RWPE2 (cell line): ENCODE measurements at regions not wholly inside any gene's neighbourhood (a gene's known extent, or its start where the extent isn't known, plus 50 kb on each side); places are given as distances from the start of the nearest gene placed in this dataset.

Source experiments
- ATAC-seq: fragments of 200-7000 bp; cut with Tn5 transposase; 3 replicates; pipeline ENCODE4 v1.9.1; 2021; ENCODE audit warnings: low read depth
- DNase-seq: peaks from one replicate; pipeline ENCODE4 v3.0.0-alpha.2; 2020; ENCODE audit warnings: low spot score
- H3K27ac ChIP-seq: fragments of 450-650 bp; 2 replicates; pipeline ENCODE4 v1.5.1; 2017; ENCODE audit warnings: mild to moderate bottlenecking; ENCODE audit not compliant: poor library complexity, severe bottlenecking
- H3K27me3 ChIP-seq: fragments of 250-450 bp; sonication (Bioruptor Pico); 2 replicates; pipeline ENCODE4 v1.5.1; 2021; ENCODE audit warnings: mild to moderate bottlenecking, moderate library complexity; ENCODE audit not compliant: insufficient read depth, poor library complexity, severe bottlenecking
- H3K36me3 ChIP-seq: fragments of 250-450 bp; sonication (Bioruptor Pico); 2 replicates; pipeline ENCODE4 v1.5.1; 2020; ENCODE audit warnings: low read depth, mild to moderate bottlenecking, moderate library complexity
- H3K4me1 ChIP-seq: fragments of 250-450 bp; sonication (Bioruptor Pico); 2 replicates; pipeline ENCODE4 v1.5.1; 2021; ENCODE audit warnings: mild to moderate bottlenecking, moderate library complexity; ENCODE audit not compliant: insufficient read depth, poor library complexity, severe bottlenecking
- H3K4me3 ChIP-seq: fragments of 250-450 bp; sonication (Bioruptor Pico); 2 replicates; pipeline ENCODE4 v1.5.1; 2021; ENCODE audit warnings: mild to moderate bottlenecking, moderate library complexity; ENCODE audit not compliant: severe bottlenecking
- H3K9me3 ChIP-seq: fragments of 250-450 bp; sonication (Bioruptor Pico); 2 replicates; pipeline ENCODE4 v1.5.1; 2021; ENCODE audit warnings: mild to moderate bottlenecking, moderate library complexity; ENCODE audit not compliant: severe bottlenecking
- TF ChIP-seq, protein P1 (sequence below): fragments of 450-650 bp; IDR thresholded peaks from one replicate; pipeline ENCODE4 v1.5.1; 2017; ENCODE audit warnings: mild to moderate bottlenecking, moderate library complexity; ENCODE audit not compliant: poor library complexity, severe bottlenecking

DNA sequence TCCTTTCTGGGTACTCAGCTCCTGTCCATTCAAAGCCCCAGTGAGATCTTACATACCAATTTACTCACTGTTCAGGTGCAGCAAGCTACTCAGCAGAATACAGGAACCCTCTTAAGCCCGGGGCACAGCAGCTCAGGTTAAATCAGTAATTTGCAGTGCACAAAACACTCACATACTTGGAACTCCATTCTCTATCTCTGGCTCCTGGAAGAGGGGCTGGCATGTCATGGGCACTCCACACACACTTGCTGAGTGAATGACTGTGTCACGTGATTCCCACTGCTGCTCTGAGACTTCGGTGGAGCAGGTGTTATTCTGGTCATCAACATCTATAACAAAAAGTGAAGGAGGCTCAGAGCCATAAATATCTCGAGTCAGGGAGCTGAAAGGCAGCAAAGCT is 157.3 kb upstream of the BDNF start:
- DNase-seq (no peak), ATAC-seq (no peak)
- Histone ChIP-seq H3K9me3 (no peaks in the 10 kb centered on the region), H3K36me3 (no peaks in the 10 kb centered on the region), H3K4me3 (no peak overlapping the region), H3K27me3 (no peaks in the 10 kb centered on the region), H3K27ac (no peak overlapping the region), H3K4me1 (peaks cover 10% of the 10 kb centered on the region)
- TF ChIP-seq, protein P1, sequence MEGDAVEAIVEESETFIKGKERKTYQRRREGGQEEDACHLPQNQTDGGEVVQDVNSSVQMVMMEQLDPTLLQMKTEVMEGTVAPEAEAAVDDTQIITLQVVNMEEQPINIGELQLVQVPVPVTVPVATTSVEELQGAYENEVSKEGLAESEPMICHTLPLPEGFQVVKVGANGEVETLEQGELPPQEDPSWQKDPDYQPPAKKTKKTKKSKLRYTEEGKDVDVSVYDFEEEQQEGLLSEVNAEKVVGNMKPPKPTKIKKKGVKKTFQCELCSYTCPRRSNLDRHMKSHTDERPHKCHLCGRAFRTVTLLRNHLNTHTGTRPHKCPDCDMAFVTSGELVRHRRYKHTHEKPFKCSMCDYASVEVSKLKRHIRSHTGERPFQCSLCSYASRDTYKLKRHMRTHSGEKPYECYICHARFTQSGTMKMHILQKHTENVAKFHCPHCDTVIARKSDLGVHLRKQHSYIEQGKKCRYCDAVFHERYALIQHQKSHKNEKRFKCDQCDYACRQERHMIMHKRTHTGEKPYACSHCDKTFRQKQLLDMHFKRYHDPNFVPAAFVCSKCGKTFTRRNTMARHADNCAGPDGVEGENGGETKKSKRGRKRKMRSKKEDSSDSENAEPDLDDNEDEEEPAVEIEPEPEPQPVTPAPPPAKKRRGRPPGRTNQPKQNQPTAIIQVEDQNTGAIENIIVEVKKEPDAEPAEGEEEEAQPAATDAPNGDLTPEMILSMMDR = no peak

DNA sequence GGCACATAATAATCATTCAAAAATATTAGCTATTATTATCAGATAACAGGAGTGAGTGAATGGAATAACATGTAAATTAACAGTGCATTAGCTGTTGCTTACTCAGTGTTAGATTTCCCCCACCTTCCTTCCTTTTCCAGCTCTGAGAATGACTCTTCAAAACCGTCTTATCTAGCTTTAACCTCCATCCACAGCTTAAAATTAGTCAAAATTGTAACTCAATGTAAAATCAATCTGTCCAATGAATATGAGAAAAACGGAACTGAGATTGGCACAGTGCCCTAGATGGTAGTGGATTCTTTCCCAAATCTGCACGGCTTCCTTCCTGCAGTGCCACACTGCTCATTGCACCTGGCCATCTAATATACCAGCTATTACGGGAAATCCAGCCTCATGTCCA is 156.8 kb upstream of the BDNF start:
- Histone ChIP-seq H3K4me3 (no peak overlapping the region), H3K27me3 (no peaks in the 10 kb centered on the region), H3K4me1 (peaks cover 5% of the 10 kb centered on the region), H3K27ac (no peak overlapping the region), H3K36me3 (no peaks in the 10 kb centered on the region), H3K9me3 (no peaks in the 10 kb centered on the region)
- DNase-seq = no peak
- ATAC-seq = no peak
- TF ChIP-seq, protein P1 = no peak

DNA sequence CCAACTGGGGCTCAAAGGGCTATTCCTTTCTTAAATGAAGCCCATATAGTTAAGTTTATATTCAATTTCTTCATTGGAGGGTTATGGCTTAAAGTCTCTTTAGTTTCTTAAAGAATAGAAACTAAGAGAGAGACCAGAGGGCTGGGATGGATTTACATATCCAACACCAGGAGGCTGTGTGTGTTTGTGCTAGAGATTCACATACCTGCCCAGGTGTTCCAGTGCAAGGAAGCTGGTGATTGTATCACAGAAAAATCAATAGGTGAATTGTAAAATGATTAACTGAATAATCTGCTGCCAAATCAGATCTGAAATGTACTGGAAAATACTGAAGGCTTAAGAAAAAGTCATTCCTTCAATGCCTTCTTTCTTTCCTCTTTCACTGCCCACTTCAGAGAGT is 148.2 kb upstream of the BDNF start:
- TF ChIP-seq, protein P1 = no peak
- ATAC-seq = no peak
- H3K9me3 ChIP-seq = no peaks in the 10 kb centered on the region
- H3K4me1 ChIP-seq = no peaks in the 10 kb centered on the region
- no peak overlapping the region for H3K4me3 ChIP-seq
- H3K27ac ChIP-seq = no peak overlapping the region
- DNase-seq = no peak
- no peaks in the 10 kb centered on the region for H3K36me3 ChIP-seq
- no peaks in the 10 kb centered on the region for H3K27me3 ChIP-seq

DNA sequence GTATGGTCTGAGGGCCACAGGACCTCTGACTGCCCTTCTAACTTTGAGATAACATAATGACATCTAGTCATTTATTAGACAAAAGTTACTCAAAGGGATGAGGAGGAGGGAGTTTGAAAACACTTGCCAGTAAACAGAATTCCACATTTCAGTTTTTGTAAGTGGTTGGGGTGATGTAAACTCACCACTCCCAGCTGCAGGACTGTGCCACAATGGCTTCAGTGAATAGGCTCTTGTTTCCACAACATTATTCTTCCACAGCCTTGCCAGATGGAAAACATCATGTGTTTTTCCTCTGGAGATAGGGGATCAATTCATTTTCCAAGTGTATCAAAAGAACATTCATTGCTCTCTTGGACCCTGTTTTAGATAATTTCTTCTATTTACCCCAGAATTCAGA is 147.2 kb upstream of the BDNF start:
- Histone ChIP-seq H3K36me3 (no peaks in the 10 kb centered on the region), H3K4me1 (no peaks in the 10 kb centered on the region), H3K27me3 (no peaks in the 10 kb centered on the region), H3K4me3 (no peak overlapping the region), H3K27ac (no peak overlapping the region), H3K9me3 (no peaks in the 10 kb centered on the region)
- no peak for DNase-seq
- ATAC-seq = no peak
- TF ChIP-seq, protein P1 = no peak

DNA sequence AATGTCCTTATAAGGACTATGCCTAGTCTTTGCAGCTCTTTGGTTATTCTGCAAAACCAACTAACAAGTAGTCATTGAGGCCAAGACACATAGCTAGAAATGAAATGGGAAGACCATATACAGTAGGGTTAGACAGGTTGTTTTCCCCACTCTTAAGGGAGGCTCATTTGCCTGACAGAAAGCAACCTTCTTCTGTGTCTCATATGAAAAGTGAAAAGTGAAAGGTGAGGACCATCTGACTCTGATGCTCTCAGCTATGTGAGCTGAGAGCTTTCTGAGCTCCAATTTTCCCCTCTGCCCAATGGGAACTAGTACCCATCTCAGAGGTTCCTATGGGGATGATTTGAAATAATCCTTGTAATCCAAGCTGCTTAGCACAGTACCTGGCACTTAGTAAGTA is 142.0 kb upstream of the BDNF start:
- Histone ChIP-seq H3K36me3 (no peaks in the 10 kb centered on the region), H3K4me3 (no peak overlapping the region), H3K4me1 (no peaks in the 10 kb centered on the region), H3K27me3 (no peaks in the 10 kb centered on the region), H3K27ac (no peak overlapping the region), H3K9me3 (no peaks in the 10 kb centered on the region)
- ATAC-seq (no peak), DNase-seq (no peak)
- TF ChIP-seq, protein P1 = no peak
